Epithelial cell of esophagus (primary cell): ENCODE measurements at regions not wholly inside any gene's neighbourhood (a gene's known extent, or its start where the extent isn't known, plus 50 kb on each side); places are given as distances from the start of the nearest gene placed in this dataset.

Experiments used
- DNase-seq: peaks from one replicate; pipeline ENCODE4 v3.0.0; 2010; ENCODE audit warnings: low read depth
- H3K4me3 ChIP-seq: 2 replicates; pipeline ENCODE4 v1.5.1; 2011; ENCODE audit warnings: mild to moderate bottlenecking, low read length, control low read depth
- CTCF ChIP-seq: IDR thresholded peaks from 2 replicates; pipeline ENCODE4 v1.5.1; 2011; ENCODE audit warnings: low read depth, mild to moderate bottlenecking, low read length, control low read depth, inconsistent platforms; ENCODE audit not compliant: insufficient read depth; ENCODE audit errors: missing control alignments

- no peak for TF ChIP-seq CTCF
- no peak for DNase-seq
- no peak overlapping the region for H3K4me3 ChIP-seq
These were observed 117.4 kb downstream of the SOX9 start for GRCh38 chr17:72238157-72238673.

- TF ChIP-seq CTCF, result no peak
- no peak overlapping the region for H3K4me3 ChIP-seq
- no peak for DNase-seq
These were observed 118.7 kb downstream of the SOX9 start for GRCh38 chr17:72239548-72239947.

GRCh38 chr17:72240333-72240732 lies 119.5 kb downstream of the SOX9 start:
- no peak for DNase-seq
- H3K4me3 ChIP-seq, result no peak overlapping the region
- no peak for TF ChIP-seq CTCF

GRCh38 chr17:72244494-72244893 lies 123.7 kb downstream of the SOX9 start:
- TF ChIP-seq CTCF, result no peak
- peak; percentile 50 for DNase-seq
- H3K4me3 ChIP-seq, result no peak overlapping the region

- DNase-seq, result peak; percentile 37
- TF ChIP-seq CTCF, result no peak
- H3K4me3 ChIP-seq, result no peak overlapping the region
These were observed 124.1 kb downstream of the SOX9 start for GRCh38 chr17:72244956-72245355.

- DNase-seq, result peak; percentile 87
- no peak for TF ChIP-seq CTCF
These were observed 128.6 kb downstream of the SOX9 start for GRCh38 chr17:72249441-72249840.

GRCh38 chr17:72250206-72250605 lies 129.4 kb downstream of the SOX9 start:
- no peak for DNase-seq
- H3K4me3 ChIP-seq, result no peak overlapping the region
- TF ChIP-seq CTCF, result no peak

More at GRCh38 chr17:72249441-72249840, 128.6 kb downstream of the SOX9 start:
- no peak overlapping the region for H3K4me3 ChIP-seq
